ENCODE measurements at regions not wholly inside any gene's neighbourhood (a gene's known extent, or its start where the extent isn't known, plus 50 kb on each side); places are given as distances from the start of the nearest gene placed in this dataset.

DNA sequence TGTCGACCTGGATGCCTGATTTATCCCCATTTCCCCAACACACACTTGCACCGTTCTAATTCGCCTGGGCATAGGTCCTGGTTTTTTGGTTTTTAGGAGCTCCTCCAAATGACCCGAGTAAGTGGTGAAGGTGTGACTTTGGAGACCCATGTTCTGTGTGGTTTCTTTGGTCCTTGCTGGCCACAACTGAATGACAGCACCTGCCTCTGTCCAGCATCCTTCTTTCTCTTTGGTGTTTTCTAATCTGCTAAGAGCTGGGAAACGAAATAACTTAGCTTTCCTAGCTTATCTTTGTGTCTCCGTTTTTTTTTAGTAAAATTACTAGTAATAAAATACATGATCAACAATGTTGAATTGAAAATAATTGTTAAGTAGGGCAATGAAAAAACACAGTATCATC lies 120.2 kb downstream of the PRLHR start:
- no peaks in the 10 kb centered on the region for H3K9me3 ChIP-seq (ENCODE audit: low read length)
- no peak overlapping the region for H3K4me3 ChIP-seq (replicated peaks in 1 of 3; ENCODE audit: insufficient read depth in 1 of 3, low read depth in 2 of 3, low read length in 3 of 3)
- no TSS peak for BruUV-seq (replicated peaks)
- in situ Hi-C loops (cut with HindIII; ENCODE audit: extremely low pct_ligation_motif_present, low pct_unique_long_range_greater_than_20kb) (no loop called here), intact Hi-C loops (cut with micrococcal nuclease; ENCODE audit: unreplicated experiment) (no loop called here)
- WGBS (ENCODE audit: low lambda C conversion rate): 16% methylated on average over 6 of the region's 6 CpGs
- no peaks in the 10 kb centered on the region for H3K4me1 ChIP-seq (ENCODE audit: insufficient read depth, low read length)
- no peaks in the 10 kb centered on the region for H4K20me1 ChIP-seq (ENCODE audit: insufficient read depth, low read length)
- no peak for ATAC-seq
- no peaks in the 10 kb centered on the region for H3K79me2 ChIP-seq (ENCODE audit: insufficient read depth, low read length)
- H2AFZ ChIP-seq (ENCODE audit: low read length): no peak overlapping the region
- DNase-seq (ENCODE audit: low spot score): no peak
- H3K27ac ChIP-seq (ENCODE audit: extremely low read length, insufficient read depth, low read length): no peak overlapping the region
- H3K9ac ChIP-seq (ENCODE audit: insufficient read depth, low read depth, low read length): no peak overlapping the region
- H3K27me3 ChIP-seq (ENCODE audit: control insufficient read depth in 1 of 2, insufficient read depth in 2 of 2, low read length in 2 of 2): peaks cover 0 to 22% of the 10 kb centered on the region in 2 experiments; a peak in 2 of 5 replicates
- ChIA-PET CTCF (ENCODE audit: low intra/inter-chr PET ratio, low total read pairs) (no interaction called here), POLR2A (no interaction called here)
- no peak for FAIRE-seq
- TF ChIP-seq CAMTA2 (CRISPR knock-in tag; IDR thresholded peaks at IDR 0.05; ENCODE audit: borderline replicate concordance) (no peak), ISL2 (CRISPR knock-in tag; IDR thresholded peaks at IDR 0.05) (no peak)
- H3K36me3 ChIP-seq (replicated peaks in 1 of 2; ENCODE audit: control insufficient read depth in 1 of 2, insufficient read depth in 2 of 2, low read length in 2 of 2): no peaks in the 10 kb centered on the region
- H3K4me2 ChIP-seq (ENCODE audit: low read depth, low read length): no peak overlapping the region

DNA sequence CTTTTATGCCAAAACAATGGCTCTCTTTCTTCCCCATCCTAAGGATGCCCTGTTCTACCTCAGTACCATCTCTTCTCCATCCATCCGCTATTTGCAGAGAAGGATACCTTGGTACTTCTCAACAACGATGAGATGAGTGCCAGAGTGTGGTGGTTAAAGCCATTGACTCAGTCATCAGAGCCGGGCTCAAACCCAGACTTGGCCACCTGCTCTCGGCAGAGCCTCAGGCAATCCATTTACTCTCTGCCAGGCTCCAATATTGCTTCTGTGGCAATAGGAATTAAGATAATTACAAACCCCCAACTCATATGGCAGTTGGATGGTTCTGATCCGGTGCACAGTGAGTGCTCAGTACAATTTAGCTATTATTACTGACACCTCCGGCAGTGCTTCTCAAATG lies 121.3 kb downstream of the PRLHR start:
- WGBS (ENCODE audit: low lambda C conversion rate): 21% methylated on average over 4 of the region's 6 CpGs
- FAIRE-seq (no peak), DNase-seq (ENCODE audit: low spot score) (no peak), ATAC-seq (no peak)
- no peaks in the 10 kb centered on the region for H3K36me3 ChIP-seq (replicated peaks in 1 of 2; ENCODE audit: control insufficient read depth in 1 of 2, insufficient read depth in 2 of 2, low read length in 2 of 2)
- BruUV-seq (replicated peaks): no TSS peak
- in situ Hi-C loops (cut with HindIII; ENCODE audit: extremely low pct_ligation_motif_present, low pct_unique_long_range_greater_than_20kb): no loop called here
- no peak overlapping the region for H3K27ac ChIP-seq (ENCODE audit: extremely low read length, insufficient read depth, low read length)
- no peak overlapping the region for H3K9ac ChIP-seq (ENCODE audit: insufficient read depth, low read depth, low read length)
- no peaks in the 10 kb centered on the region for H4K20me1 ChIP-seq (ENCODE audit: insufficient read depth, low read length)
- peaks cover 0 to 22% of the 10 kb centered on the region in 2 experiments; a peak in 3 of 5 replicates for H3K27me3 ChIP-seq (ENCODE audit: control insufficient read depth in 1 of 2, insufficient read depth in 2 of 2, low read length in 2 of 2)
- no peaks in the 10 kb centered on the region for H3K79me2 ChIP-seq (ENCODE audit: insufficient read depth, low read length)
- H2AFZ ChIP-seq (ENCODE audit: low read length): no peak overlapping the region
- intact Hi-C loops (cut with micrococcal nuclease; ENCODE audit: unreplicated experiment): no loop called here
- TF ChIP-seq, protein P1, sequence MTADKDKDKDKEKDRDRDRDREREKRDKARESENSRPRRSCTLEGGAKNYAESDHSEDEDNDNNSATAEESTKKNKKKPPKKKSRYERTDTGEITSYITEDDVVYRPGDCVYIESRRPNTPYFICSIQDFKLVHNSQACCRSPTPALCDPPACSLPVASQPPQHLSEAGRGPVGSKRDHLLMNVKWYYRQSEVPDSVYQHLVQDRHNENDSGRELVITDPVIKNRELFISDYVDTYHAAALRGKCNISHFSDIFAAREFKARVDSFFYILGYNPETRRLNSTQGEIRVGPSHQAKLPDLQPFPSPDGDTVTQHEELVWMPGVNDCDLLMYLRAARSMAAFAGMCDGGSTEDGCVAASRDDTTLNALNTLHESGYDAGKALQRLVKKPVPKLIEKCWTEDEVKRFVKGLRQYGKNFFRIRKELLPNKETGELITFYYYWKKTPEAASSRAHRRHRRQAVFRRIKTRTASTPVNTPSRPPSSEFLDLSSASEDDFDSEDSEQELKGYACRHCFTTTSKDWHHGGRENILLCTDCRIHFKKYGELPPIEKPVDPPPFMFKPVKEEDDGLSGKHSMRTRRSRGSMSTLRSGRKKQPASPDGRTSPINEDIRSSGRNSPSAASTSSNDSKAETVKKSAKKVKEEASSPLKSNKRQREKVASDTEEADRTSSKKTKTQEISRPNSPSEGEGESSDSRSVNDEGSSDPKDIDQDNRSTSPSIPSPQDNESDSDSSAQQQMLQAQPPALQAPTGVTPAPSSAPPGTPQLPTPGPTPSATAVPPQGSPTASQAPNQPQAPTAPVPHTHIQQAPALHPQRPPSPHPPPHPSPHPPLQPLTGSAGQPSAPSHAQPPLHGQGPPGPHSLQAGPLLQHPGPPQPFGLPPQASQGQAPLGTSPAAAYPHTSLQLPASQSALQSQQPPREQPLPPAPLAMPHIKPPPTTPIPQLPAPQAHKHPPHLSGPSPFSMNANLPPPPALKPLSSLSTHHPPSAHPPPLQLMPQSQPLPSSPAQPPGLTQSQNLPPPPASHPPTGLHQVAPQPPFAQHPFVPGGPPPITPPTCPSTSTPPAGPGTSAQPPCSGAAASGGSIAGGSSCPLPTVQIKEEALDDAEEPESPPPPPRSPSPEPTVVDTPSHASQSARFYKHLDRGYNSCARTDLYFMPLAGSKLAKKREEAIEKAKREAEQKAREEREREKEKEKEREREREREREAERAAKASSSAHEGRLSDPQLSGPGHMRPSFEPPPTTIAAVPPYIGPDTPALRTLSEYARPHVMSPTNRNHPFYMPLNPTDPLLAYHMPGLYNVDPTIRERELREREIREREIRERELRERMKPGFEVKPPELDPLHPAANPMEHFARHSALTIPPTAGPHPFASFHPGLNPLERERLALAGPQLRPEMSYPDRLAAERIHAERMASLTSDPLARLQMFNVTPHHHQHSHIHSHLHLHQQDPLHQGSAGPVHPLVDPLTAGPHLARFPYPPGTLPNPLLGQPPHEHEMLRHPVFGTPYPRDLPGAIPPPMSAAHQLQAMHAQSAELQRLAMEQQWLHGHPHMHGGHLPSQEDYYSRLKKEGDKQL (CRISPR knock-in tag; IDR thresholded peaks at IDR 0.05; ENCODE audit: low read depth): no peak
- no peak for TF ChIP-seq ZNF850 (CRISPR knock-in tag; conservative IDR thresholded peaks at IDR 0.05)
- no peak for TF ChIP-seq ZNF136 (CRISPR knock-in tag; IDR thresholded peaks at IDR 0.05; ENCODE audit: low read depth)
- no peak overlapping the region for H3K4me2 ChIP-seq (ENCODE audit: low read depth, low read length)
- ChIA-PET POLR2A (no interaction called here), CTCF (ENCODE audit: low intra/inter-chr PET ratio, low total read pairs) (no interaction called here)
- H3K4me3 ChIP-seq (replicated peaks in 1 of 3; ENCODE audit: insufficient read depth in 1 of 3, low read depth in 2 of 3, low read length in 3 of 3): no peak overlapping the region
- no peaks in the 10 kb centered on the region for H3K4me1 ChIP-seq (ENCODE audit: insufficient read depth, low read length)
- no peaks in the 10 kb centered on the region for H3K9me3 ChIP-seq (ENCODE audit: low read length)
